Bronchial epithelial cell (primary cell): ENCODE measurements at regions not wholly inside any gene's neighbourhood (a gene's known extent, or its start where the extent isn't known, plus 50 kb on each side); places are given as distances from the start of the nearest gene placed in this dataset.

ENCODE experiments used
- DNase-seq: peaks from one replicate; pipeline ENCODE4 v3.0.0-alpha.2; 2010; ENCODE audit warnings: low read depth
- FAIRE-seq: peaks from 2 replicates; lab custom pipeline; 2011; peaks lifted over from hg19 to GRCh38; lab: Jason Lieb, UNC
- H3K27me3 ChIP-seq: 2 replicates; pipeline ENCODE4 v1.5.1; 2011; ENCODE audit warnings: low read length; ENCODE audit not compliant: control insufficient read depth, insufficient read depth
- H3K36me3 ChIP-seq: 2 replicates; pipeline ENCODE4 v1.5.1; 2011; ENCODE audit warnings: low read length; ENCODE audit not compliant: control insufficient read depth, insufficient read depth
- H3K4me3 ChIP-seq: 2 replicates; pipeline ENCODE4 v1.5.1; 2011; ENCODE audit warnings: mild to moderate bottlenecking, low read depth, low read length, control low read depth
- TF ChIP-seq, protein P1 (sequence below): IDR thresholded peaks from 2 replicates; pipeline ENCODE4 v1.5.1; 2011; ENCODE audit warnings: mild to moderate bottlenecking, moderate library complexity, low read length, control low read depth, inconsistent platforms; ENCODE audit not compliant: insufficient read depth, severe bottlenecking

DNA sequence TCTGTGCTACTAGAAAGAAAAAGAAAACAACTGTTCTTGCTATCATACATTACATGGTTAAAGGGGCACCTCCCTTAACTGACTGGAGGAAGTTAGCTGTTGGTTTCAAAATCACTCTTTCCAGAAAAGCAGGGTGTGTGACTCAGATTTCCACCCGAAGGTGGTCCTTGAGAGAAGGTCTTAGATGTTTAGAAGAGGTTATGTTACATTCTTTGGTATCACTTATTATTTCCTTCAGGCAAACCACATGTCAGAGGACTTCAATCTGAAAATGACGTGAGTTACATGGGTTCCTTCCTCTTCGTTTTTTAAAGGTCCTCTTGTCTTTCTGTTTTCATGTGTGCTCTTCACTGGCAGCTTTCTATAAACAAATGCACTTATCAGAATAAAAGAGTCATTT, 307.9 kb upstream of the CBLB start:
- no peak for DNase-seq
- Histone ChIP-seq H3K27me3 (no peaks in the 10 kb centered on the region), H3K4me3 (no peak overlapping the region), H3K36me3 (no peaks in the 10 kb centered on the region)
- TF ChIP-seq, protein P1, sequence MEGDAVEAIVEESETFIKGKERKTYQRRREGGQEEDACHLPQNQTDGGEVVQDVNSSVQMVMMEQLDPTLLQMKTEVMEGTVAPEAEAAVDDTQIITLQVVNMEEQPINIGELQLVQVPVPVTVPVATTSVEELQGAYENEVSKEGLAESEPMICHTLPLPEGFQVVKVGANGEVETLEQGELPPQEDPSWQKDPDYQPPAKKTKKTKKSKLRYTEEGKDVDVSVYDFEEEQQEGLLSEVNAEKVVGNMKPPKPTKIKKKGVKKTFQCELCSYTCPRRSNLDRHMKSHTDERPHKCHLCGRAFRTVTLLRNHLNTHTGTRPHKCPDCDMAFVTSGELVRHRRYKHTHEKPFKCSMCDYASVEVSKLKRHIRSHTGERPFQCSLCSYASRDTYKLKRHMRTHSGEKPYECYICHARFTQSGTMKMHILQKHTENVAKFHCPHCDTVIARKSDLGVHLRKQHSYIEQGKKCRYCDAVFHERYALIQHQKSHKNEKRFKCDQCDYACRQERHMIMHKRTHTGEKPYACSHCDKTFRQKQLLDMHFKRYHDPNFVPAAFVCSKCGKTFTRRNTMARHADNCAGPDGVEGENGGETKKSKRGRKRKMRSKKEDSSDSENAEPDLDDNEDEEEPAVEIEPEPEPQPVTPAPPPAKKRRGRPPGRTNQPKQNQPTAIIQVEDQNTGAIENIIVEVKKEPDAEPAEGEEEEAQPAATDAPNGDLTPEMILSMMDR = no peak
- no peak for FAIRE-seq

DNA sequence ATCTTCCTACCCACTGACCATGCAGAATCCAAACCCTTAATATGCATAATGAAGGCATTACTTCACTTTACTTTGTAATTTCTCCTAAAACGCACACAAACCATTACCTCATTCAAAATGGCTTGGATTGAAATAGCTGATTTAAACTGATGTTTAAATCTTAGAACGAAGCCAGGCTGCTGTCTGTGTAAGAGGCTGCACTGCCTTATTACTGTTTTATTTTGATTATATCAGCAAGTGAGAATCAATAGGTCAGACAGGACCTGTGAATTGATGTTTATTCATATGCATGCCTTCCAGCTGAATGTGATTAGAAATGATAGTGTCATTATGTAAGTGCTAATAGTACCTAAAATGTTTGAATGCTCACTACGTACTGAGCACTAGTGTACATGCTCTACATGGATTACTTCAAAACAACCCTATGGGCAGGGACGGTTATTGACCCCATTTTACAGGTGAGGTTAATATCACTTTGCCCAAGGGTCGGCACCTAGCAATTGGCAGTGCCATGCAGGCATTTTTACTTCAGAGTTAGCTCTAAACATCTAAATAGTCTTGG, 314.2 kb upstream of the CBLB start:
- FAIRE-seq = no peak

DNA sequence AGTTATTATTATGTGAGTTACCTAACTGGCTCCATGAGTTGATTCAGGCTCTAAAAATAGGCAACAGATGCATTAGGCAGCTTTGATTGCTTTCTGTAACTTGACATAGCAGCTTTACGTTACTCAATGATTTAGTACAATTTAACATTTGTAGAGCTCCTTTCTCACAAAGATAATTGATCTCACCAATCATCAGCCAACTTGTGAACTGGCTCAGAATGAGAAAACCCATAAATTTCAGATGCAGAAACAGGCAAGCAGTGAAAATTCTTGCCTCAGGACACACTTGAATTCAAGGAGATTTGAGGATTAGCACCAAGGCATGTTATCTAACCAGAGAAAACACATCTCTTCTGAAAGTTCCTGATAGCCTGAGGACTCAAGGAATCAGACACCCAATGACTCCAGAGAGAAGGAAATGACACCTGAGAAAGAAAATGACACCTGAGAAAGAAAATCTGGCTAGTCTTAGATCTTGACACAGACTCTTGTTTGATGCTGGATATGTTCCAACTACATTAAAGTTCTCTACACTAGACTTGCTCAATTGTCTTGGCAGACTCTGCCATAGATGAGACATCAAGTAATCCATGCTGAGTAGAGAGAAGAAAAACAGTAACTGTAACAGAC, 315.1 kb upstream of the CBLB start:
- DNase-seq (peak; percentile 95), FAIRE-seq (peak; percentile 83)
- Histone ChIP-seq H3K36me3 (no peaks in the 10 kb centered on the region), H3K27me3 (no peaks in the 10 kb centered on the region), H3K4me3 (no peak overlapping the region)
- TF ChIP-seq, protein P1 = no peak

More for the DNA sequence above, 314.2 kb upstream of the CBLB start:
- Histone ChIP-seq H3K27me3 (no peaks in the 10 kb centered on the region), H3K36me3 (no peaks in the 10 kb centered on the region), H3K4me3 (no peak overlapping the region)
- DNase-seq = no peak
- TF ChIP-seq, protein P1 = no peak

DNA sequence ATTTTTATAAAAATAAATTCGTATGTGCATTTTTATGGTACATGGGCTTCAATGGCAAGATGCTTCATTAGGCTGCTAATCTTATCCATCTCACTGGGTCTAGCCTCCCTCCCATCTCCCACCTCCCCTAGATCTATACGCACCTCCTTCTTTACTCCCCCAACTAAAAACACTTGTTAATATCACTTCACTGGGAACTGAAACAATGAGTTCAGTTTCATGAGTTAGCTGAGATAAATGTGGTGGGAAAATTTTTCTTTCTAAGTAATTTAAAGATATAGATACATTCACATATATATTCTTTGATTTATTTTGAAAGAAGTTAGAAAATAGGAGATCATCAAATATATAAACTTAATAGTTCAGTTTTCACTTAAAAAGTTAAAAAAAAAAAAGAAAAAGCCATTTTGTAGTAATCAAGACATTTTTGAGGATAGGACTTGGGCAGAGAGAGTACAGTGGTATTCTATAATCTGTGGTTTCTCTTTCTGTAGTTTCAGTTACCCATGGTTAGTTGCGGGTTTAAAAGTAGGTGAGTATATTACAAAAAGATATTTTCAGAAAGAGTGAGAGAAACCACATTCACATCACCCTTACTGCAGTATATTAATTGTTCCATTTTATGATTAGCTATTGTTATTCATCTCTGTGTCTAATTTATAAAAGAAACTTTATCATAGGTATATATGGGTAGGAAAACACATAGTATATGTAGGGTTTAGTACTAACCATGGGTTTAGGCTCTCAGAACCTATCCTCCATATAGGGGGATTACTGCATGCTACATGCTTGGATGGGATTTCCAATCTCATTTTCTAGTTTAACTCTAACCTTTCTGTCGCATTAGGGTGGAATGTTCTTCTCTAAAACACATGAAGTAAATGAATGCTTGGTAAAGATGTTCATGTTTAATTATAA, 316.0 kb upstream of the CBLB start:
- TF ChIP-seq, protein P1 = no peak
- no peaks in the 10 kb centered on the region for H3K27me3 ChIP-seq
- H3K4me3 ChIP-seq = no peak overlapping the region
- no peaks in the 10 kb centered on the region for H3K36me3 ChIP-seq
- FAIRE-seq (no peak), DNase-seq (no peak)

DNA sequence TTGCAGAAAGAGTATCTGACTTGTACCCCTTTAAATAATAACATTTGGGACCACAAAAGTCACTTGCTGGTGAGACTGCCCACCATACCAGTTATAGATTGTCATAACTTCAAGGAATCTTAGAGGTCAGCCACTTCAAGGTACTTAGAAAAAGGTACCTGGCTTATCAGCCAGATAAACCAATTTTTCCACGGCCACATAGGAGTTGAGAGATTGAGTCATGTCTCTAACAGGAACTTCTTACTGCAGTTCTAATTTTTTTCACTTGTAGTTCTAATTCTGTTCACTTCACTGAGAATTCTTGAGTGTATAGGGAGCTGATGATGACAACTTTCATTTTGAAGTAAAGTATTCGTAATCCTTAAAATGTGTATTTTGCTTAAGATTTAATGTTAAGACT, 317.1 kb upstream of the CBLB start:
- Histone ChIP-seq H3K27me3 (no peaks in the 10 kb centered on the region), H3K4me3 (no peak overlapping the region), H3K36me3 (no peaks in the 10 kb centered on the region)
- TF ChIP-seq, protein P1 = no peak
- DNase-seq (no peak), FAIRE-seq (no peak)
